GM23248 (cell line): ENCODE measurements at regions not wholly inside any gene's neighbourhood (a gene's known extent, or its start where the extent isn't known, plus 50 kb on each side); places are given as distances from the start of the nearest gene placed in this dataset.

Source experiments
- DNase-seq: peaks from one replicate; pipeline ENCODE4 v3.0.0-alpha.2; 2015
- H2AFZ ChIP-seq: fragments of 200-600 bp; sonication (generic); 2 replicates; pipeline ENCODE4 v1.6.1; 2016; ENCODE audit warnings: antibody characterized with exemption
- H3F3A ChIP-seq: fragments of 200-600 bp; sonication (generic); 2 replicates; pipeline ENCODE4 v1.6.1; 2016; ENCODE audit warnings: mild to moderate bottlenecking, antibody characterized with exemption, mixed run types; ENCODE audit not compliant: insufficient read depth
- H3K27ac ChIP-seq: fragments of 200-600 bp; sonication (generic); 2 replicates; pipeline ENCODE4 v1.5.1; 2016; ENCODE audit warnings: mild to moderate bottlenecking
- H3K27me3 ChIP-seq: fragments of 200-600 bp; sonication (generic); replicated peaks from 2 replicates; pipeline ENCODE4 v1.6.1; 2016; ENCODE audit warnings: mild to moderate bottlenecking; ENCODE audit not compliant: insufficient read depth
- H3K36me3 ChIP-seq: fragments of 200-600 bp; sonication (generic); 2 replicates; pipeline ENCODE4 v1.6.1; 2016; ENCODE audit warnings: low read depth, mild to moderate bottlenecking
- H3K4me1 ChIP-seq: fragments of 200-600 bp; sonication (generic); 2 replicates; pipeline ENCODE4 v1.6.1; 2016; ENCODE audit warnings: mild to moderate bottlenecking; ENCODE audit not compliant: insufficient read depth
- H3K4me2 ChIP-seq: fragments of 200-600 bp; sonication (generic); one replicate; pipeline ENCODE4 v1.6.1; 2016; ENCODE audit warnings: mild to moderate bottlenecking; ENCODE audit not compliant: unreplicated experiment
- H3K4me3 ChIP-seq: fragments of 200-600 bp; sonication (generic); 2 replicates; pipeline ENCODE4 v1.5.1; 2016; ENCODE audit warnings: mild to moderate bottlenecking
- H3K79me2 ChIP-seq: fragments of 200-600 bp; sonication (generic); 2 replicates; pipeline ENCODE4 v1.6.1; 2016; ENCODE audit warnings: mild to moderate bottlenecking; ENCODE audit not compliant: insufficient read depth
- H3K9ac ChIP-seq: fragments of 200-600 bp; sonication (generic); 2 replicates; pipeline ENCODE4 v1.6.1; 2016; ENCODE audit warnings: mild to moderate bottlenecking
- H3K9me2 ChIP-seq: fragments of 200-600 bp; sonication (generic); 2 replicates; pipeline ENCODE4 v1.6.1; 2016; ENCODE audit warnings: mixed run types, mild to moderate bottlenecking, moderate library complexity; ENCODE audit not compliant: insufficient read depth
- H3K9me3 ChIP-seq: fragments of 200-600 bp; sonication (generic); one replicate; pipeline ENCODE4 v1.6.1; 2017; ENCODE audit warnings: low read depth
- H4K20me1 ChIP-seq: fragments of 200-600 bp; sonication (generic); 2 replicates; pipeline ENCODE4 v1.6.0; 2016; ENCODE audit not compliant: insufficient read depth
- EZH2 ChIP-seq: fragments of 200-600 bp; sonication (generic); IDR thresholded peaks from 2 replicates; pipeline ENCODE4 v1.6.1; 2018; ENCODE audit warnings: antibody characterized with exemption, mild to moderate bottlenecking; ENCODE audit not compliant: insufficient read depth, poor library complexity, severe bottlenecking
- EZH2phosphoT487 ChIP-seq: fragments of 200-600 bp; sonication (generic); IDR thresholded peaks from 2 replicates; pipeline ENCODE4 v1.6.1; 2018; ENCODE audit warnings: antibody characterized with exemption, moderate library complexity, mild to moderate bottlenecking, low read depth; ENCODE audit not compliant: insufficient read depth
- WGBS, 2 experiments: methylation state at CpG; one replicate each; pipeline ENCODE4 v1.1.6; 2015 to 2017; ENCODE audit warnings: low lambda C conversion rate in 2 of 2, low coverage in 1 of 2; ENCODE audit errors: missing lambda C conversion rate in 2 of 2; 5-methylcytosine and 5-hydroxymethylcytosine counted together
- in situ Hi-C: fragments of 300-500 bp; cut with MboI; formaldehyde crosslinking; loops from 2 replicates; pipeline ENCODE4 v1.15.0; 2020

DNA sequence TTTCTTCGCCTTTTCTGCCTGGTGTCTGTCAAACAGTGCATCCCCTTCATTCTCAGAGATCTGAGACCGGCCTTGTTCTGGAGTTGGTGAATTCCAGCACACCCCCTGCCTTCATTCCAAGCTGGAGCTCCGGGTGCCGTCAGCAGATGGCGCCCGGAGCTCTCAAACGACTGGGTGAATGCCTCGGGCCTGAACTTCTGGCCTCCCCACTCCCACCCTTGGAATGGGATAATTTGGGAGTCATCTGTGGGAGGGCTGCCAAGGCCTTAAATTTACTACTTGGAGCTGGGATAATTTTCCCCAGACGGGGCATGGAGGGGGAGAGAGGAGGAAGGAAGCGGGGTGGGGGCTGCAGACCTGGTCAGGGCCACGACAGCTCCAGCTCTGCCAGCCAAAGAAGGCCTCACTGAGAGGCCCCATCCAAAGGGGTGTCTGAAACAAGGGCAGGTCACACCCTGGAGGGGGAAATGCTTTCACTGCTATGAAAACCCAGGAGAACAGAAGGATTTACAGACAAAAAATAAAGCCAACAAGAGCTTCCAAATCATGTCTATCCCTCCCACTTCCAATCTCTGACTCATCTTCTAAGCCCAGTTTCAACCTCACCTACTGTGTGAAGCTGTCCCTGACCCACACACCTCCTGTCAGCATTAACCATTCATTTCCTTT is 187.9 kb downstream of the OPA1 start:
- Histone ChIP-seq H3K9me3 (no peaks in the 10 kb centered on the region), H3K9ac (peak overlapping the region; percentile 59), H3K79me2 (no peaks in the 10 kb centered on the region), H3K9me2 (no peaks in the 10 kb centered on the region), H3K27me3 (peaks cover 49% of the 10 kb centered on the region), H3F3A (0 out of 2 replicates have a peak, but pooled peaks cover 8% of the 10 kb centered on the region), H3K4me3 (no peak overlapping the region), H3K27ac (peak overlapping the region; percentile 65), H2AFZ (peak overlapping the region; percentile 57), H3K4me1 (peaks cover 12% of the 10 kb centered on the region), H4K20me1 (no peaks in the 10 kb centered on the region), H3K4me2 (peak overlapping the region; percentile 56), H3K36me3 (no peaks in the 10 kb centered on the region)
- WGBS, 2 experiments, result 1% methylated on average over 9 to 11 of the region's 11 CpGs
- peak; percentile 90 for DNase-seq
- TF ChIP-seq EZH2 (no peak), EZH2phosphoT487 (no peak)
- in situ Hi-C loops, result loop anchor here (25.0 kb wide), 1 partner anchor 381 kb away; no protein-coding TSS in a partner anchor

DNA sequence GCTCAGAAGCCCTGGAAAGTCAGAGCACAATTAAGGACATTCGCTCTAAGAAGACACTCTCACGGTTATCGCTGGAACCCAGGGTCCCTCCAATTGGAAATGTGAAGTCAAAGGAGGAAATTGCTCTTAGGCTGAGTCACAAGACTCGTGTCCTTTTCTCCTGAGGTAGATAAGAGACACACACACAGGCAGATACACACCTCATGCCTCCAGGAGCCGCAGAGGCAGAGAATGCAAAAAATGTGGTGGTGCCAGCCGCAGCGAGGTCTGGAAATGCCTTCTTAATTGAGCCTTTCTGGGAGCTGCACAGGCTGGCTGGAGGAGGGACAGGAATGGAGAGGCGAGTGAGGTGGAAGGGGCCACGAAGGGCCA is 189.3 kb downstream of the OPA1 start:
- H3K9me3 ChIP-seq, result no peaks in the 10 kb centered on the region
- peaks cover 12% of the 10 kb centered on the region for H3K4me1 ChIP-seq
- no peak overlapping the region for H3K4me3 ChIP-seq
- in situ Hi-C loops, result loop anchor here (25.0 kb wide), 1 partner anchor 380 kb away; no protein-coding TSS in a partner anchor
- DNase-seq, result no peak
- H3K9ac ChIP-seq, result no peak overlapping the region
- peaks cover 37% of the 10 kb centered on the region for H3K27me3 ChIP-seq
- no peaks in the 10 kb centered on the region for H3K9me2 ChIP-seq
- H3K36me3 ChIP-seq, result no peaks in the 10 kb centered on the region
- WGBS, 2 experiments, result 89 to 92% methylated on average over 9 of the region's 9 CpGs
- 0 out of 2 replicates have a peak, but pooled peaks cover 8% of the 10 kb centered on the region for H3F3A ChIP-seq
- no peak overlapping the region for H2AFZ ChIP-seq
- H4K20me1 ChIP-seq, result no peaks in the 10 kb centered on the region
- H3K4me2 ChIP-seq, result no peak overlapping the region
- TF ChIP-seq EZH2phosphoT487 (no peak), EZH2 (no peak)
- no peaks in the 10 kb centered on the region for H3K79me2 ChIP-seq
- H3K27ac ChIP-seq, result no peak overlapping the region

DNA sequence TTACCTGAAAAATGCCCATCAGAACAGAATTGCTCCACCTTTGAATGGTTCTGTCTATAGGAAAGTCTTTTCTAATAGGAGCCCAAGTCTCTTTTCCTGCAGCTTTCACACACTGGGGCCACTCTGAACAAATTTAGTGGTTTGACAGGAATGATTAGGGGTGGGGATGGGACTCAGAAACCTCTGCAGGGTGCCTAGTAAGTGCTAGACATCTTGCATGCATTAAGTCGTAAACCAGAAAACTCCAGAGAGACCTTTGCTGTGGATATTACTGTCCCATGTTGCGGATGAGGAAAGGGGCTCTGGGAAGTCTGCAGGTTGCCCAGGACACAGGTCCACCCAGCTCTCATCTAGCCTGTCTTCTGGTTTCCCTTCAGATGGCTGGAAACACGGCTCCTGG is 189.7 kb downstream of the OPA1 start:
- H3K27me3 ChIP-seq, result peaks cover 32% of the 10 kb centered on the region
- no peaks in the 10 kb centered on the region for H3K9me2 ChIP-seq
- no peaks in the 10 kb centered on the region for H3K36me3 ChIP-seq
- DNase-seq, result no peak
- in situ Hi-C loops, result loop anchor here (25.0 kb wide), 1 partner anchor 380 kb away; no protein-coding TSS in a partner anchor
- H3K4me1 ChIP-seq, result peaks cover 12% of the 10 kb centered on the region
- TF ChIP-seq EZH2 (no peak), EZH2phosphoT487 (no peak)
- no peak overlapping the region for H3K4me3 ChIP-seq
- H3K79me2 ChIP-seq, result no peaks in the 10 kb centered on the region
- no peaks in the 10 kb centered on the region for H3K9me3 ChIP-seq
- no peak overlapping the region for H2AFZ ChIP-seq
- H3F3A ChIP-seq, result 0 out of 2 replicates have a peak, but pooled peaks cover 8% of the 10 kb centered on the region
- no peaks in the 10 kb centered on the region for H4K20me1 ChIP-seq
- WGBS, 2 experiments, result 94 to 95% methylated on average over 3 of the region's 3 CpGs
- H3K4me2 ChIP-seq, result no peak overlapping the region
- H3K9ac ChIP-seq, result no peak overlapping the region
- no peak overlapping the region for H3K27ac ChIP-seq

DNA sequence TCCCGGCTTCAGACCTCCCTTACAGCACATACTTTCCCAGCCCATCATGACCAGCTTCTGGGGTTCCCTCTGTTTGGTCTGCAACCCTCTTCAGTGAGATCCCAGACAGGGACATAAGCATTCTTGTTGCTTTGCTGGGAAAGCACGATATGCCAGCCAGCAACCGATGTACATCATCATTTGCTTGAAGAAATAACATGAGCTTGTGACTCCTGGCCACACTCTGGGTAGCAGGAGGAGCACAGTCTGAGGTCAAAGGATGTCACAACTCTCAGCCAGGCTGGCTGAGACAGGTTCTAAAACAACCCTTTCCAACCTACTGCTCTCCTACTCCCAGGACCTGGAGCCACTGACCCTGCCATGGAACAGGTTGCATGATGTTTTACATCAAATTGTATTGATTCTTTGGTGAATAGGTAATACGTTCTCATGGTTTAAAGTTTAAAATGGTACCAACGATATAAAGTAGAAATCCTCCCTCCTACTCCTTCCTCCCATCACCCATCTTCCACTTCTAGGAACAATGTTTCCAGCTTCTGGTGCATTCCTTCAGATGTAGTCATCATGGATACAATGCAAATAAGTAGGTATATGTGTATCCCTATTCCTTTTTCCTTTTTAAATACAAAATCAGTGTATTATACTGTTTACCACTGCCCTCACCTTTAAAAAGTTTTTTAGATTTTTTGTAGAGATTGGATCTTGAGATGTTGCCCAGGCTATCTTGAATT is 190.3 kb downstream of the OPA1 start:
- Histone ChIP-seq H3K79me2 (no peaks in the 10 kb centered on the region), H3K27ac (no peak overlapping the region), H3K27me3 (peaks cover 27% of the 10 kb centered on the region), H3F3A (0 out of 2 replicates have a peak, but pooled peaks cover 8% of the 10 kb centered on the region), H2AFZ (no peak overlapping the region), H4K20me1 (no peaks in the 10 kb centered on the region), H3K9me2 (no peaks in the 10 kb centered on the region), H3K36me3 (no peaks in the 10 kb centered on the region), H3K4me2 (no peak overlapping the region), H3K4me3 (no peak overlapping the region), H3K9ac (no peak overlapping the region), H3K9me3 (no peaks in the 10 kb centered on the region), H3K4me1 (peaks cover 12% of the 10 kb centered on the region)
- WGBS, 2 experiments, result 62% methylated on average over 5 of the region's 5 CpGs
- in situ Hi-C loops, result loop anchor here (25.0 kb wide), 1 partner anchor 379 kb away; no protein-coding TSS in a partner anchor
- TF ChIP-seq EZH2 (no peak), EZH2phosphoT487 (no peak)
- DNase-seq, result peak; percentile 27
